Transverse colon (tissue), 3 donors: ENCODE measurements at regions not wholly inside any gene's neighbourhood (a gene's known extent, or its start where the extent isn't known, plus 50 kb on each side); places are given as distances from the start of the nearest gene placed in this dataset.

Experiments used
- POLR2A ChIP-seq: fragments of 450-650 bp; IDR thresholded peaks from one replicate; pipeline ENCODE4 v1.6.1; 2016; ENCODE audit warnings: antibody characterized with exemption, mild to moderate bottlenecking, moderate library complexity
- TF ChIP-seq, protein P1 (sequence below), 5 experiments: fragments of 200-600 bp in 3 of 5; fragments of 450-650 bp in 2 of 5; sonication (generic) in 3 of 5; IDR thresholded peaks; 1 replicate in 2 of 5; 2 replicates in 3 of 5; pipeline ENCODE4 v1.5.1; 2016 to 2017; ENCODE audit warnings: antibody characterized with exemption in 5 of 5, inconsistent platforms in 3 of 5, mild to moderate bottlenecking in 2 of 5, moderate library complexity in 1 of 5

DNA sequence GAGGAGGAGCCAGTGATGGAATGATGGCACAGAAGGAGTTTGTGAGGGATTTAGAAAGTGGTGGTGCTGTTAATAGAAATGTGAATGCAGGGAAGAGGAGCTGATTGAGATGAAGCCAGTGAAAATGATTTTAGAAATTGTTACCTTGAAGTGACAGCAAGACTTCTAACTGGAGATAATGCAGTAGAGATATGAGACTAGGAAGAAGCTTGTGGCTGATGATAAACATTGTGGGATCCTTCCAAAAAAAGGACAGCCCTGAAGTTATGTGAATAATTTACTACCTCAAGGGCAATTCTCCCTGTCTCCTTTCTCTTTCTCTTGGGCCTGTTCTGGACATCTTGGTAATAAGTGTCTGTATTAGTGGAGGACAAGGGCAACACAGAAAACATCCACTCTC lies 138.6 kb downstream of the LSMEM1 start:
- TF ChIP-seq, protein P1, sequence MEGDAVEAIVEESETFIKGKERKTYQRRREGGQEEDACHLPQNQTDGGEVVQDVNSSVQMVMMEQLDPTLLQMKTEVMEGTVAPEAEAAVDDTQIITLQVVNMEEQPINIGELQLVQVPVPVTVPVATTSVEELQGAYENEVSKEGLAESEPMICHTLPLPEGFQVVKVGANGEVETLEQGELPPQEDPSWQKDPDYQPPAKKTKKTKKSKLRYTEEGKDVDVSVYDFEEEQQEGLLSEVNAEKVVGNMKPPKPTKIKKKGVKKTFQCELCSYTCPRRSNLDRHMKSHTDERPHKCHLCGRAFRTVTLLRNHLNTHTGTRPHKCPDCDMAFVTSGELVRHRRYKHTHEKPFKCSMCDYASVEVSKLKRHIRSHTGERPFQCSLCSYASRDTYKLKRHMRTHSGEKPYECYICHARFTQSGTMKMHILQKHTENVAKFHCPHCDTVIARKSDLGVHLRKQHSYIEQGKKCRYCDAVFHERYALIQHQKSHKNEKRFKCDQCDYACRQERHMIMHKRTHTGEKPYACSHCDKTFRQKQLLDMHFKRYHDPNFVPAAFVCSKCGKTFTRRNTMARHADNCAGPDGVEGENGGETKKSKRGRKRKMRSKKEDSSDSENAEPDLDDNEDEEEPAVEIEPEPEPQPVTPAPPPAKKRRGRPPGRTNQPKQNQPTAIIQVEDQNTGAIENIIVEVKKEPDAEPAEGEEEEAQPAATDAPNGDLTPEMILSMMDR (IDR thresholded peaks at IDR 0.05): no peak
- no peak for TF ChIP-seq POLR2A
